Activated T-helper 1 cell treated with anti-CD3 and anti-CD28 coated beads, Interleukin-12 subunit alpha, Interleukin-12 subunit beta, Interleukin-2, Interleukin-4 antibody, amounts not matched to agents 30 ng/mL and 10 ng/mL and 1 ng/mL, durations not matched to agents 14 hours and 24 hours and 36 hours (primary cell): ENCODE measurements at regions not wholly inside any gene's neighbourhood (a gene's known extent, or its start where the extent isn't known, plus 50 kb on each side); places are given as distances from the start of the nearest gene placed in this dataset.

Experiments used
- DNase-seq: peaks from one replicate; pipeline ENCODE4 v3.0.0; 2021; ENCODE audit warnings: low spot score
- H3K27ac Mint-ChIP-seq: one replicate; pipeline ENCODE4 v1.8.0; 2021; ENCODE audit warnings: mild to moderate bottlenecking, mixed read lengths
- H3K27me3 Mint-ChIP-seq: one replicate; pipeline ENCODE4 v1.8.0; 2022; ENCODE audit warnings: mild to moderate bottlenecking, moderate library complexity, mixed read lengths; ENCODE audit not compliant: insufficient read depth
- H3K36me3 Mint-ChIP-seq: one replicate; pipeline ENCODE4 v1.8.0; 2021; ENCODE audit warnings: low read depth, mixed read lengths
- H3K4me1 Mint-ChIP-seq: one replicate; pipeline ENCODE4 v1.8.0; 2021; ENCODE audit warnings: low read depth, mixed read lengths
- H3K4me3 Mint-ChIP-seq: one replicate; pipeline ENCODE4 v1.8.0; 2021; ENCODE audit warnings: mild to moderate bottlenecking, moderate library complexity, mixed read lengths
- H3K9me3 Mint-ChIP-seq: one replicate; pipeline ENCODE4 v1.8.0; 2021; ENCODE audit warnings: mixed read lengths
- intact Hi-C: fragments of 100-400 bp; cut with micrococcal nuclease; formaldehyde crosslinking; loops from one replicate; pipeline ENCODE4 v1.15.1; 2024

DNA sequence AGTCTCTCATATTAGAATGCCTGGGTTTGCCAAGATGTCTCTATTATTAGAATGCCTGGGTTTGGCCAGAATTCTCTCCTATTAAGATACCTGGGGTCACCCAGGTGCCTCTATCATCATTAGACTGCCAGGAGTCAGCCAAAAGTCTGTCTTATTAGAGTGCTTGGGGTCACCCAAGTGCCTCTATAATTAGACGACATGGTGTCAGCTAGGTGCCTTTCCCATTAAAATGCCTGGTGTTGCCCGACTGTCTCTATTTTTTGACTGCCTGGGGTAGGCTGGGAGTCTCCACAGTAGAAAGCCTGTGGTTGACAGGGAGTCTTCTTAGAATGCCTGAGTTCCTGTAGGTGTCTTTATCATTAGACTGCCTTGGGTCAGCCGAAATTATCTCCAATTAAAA is 1536.6 kb downstream of the UQCRFS1 start:
- Mint-ChIP-seq H3K4me3 (no peak overlapping the region), H3K9me3 (peaks cover 90% of the 10 kb centered on the region)

DNA sequence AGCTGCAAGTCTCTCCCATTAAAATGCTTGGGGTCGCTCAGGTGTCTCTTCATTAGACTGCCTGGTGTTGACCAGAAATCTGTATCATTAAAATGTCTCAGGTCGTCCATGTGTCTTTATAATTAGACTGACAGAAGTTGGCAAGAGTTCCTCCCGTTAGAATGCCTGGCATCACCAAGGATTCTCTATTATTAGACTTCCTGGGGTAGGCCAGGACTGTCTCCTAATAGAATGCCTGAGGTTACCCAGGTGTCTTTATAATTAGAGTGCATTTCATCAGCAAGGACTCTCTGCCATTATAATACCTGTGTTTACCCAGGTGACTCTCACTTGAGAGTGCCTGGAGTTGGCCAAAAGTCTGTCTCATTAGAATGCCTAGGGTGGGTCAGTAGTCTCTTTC is 1537.2 kb downstream of the UQCRFS1 start:
- H3K27ac Mint-ChIP-seq: no peak overlapping the region
- H3K9me3 Mint-ChIP-seq: peaks cover 95% of the 10 kb centered on the region
- intact Hi-C loops: no loop called here
- H3K4me3 Mint-ChIP-seq: no peak overlapping the region
- no peak for DNase-seq
- no peaks in the 10 kb centered on the region for H3K36me3 Mint-ChIP-seq
- H3K4me1 Mint-ChIP-seq: no peaks in the 10 kb centered on the region
- H3K27me3 Mint-ChIP-seq: no peaks in the 10 kb centered on the region

More for the DNA sequence above, 1536.6 kb downstream of the UQCRFS1 start:
- H3K4me1 Mint-ChIP-seq: no peaks in the 10 kb centered on the region
- intact Hi-C loops: no loop called here
- no peak for DNase-seq
- H3K27me3 Mint-ChIP-seq: no peaks in the 10 kb centered on the region
- H3K27ac Mint-ChIP-seq: no peak overlapping the region
- H3K36me3 Mint-ChIP-seq: no peaks in the 10 kb centered on the region

DNA sequence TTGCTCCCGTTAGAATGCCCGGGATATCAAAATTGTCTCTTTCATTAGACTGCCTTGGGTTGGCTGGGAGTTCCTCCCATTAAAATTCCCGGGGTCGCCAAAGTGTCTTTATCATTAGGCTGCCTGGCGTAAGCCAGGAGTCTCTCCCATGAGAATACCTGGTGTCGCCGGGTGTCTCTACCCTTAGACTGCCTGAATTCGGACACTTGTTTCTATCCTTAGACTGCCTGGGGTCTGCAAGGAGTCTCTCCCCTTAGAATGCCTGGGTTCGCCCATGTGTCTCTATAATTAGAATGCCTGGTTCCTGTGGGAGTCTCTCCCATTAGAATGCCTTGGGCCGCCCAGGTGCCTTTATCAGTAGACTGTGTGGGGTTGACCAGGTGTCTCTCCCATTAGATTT is 1538.2 kb downstream of the UQCRFS1 start:
- Mint-ChIP-seq H3K4me1 (no peaks in the 10 kb centered on the region), H3K36me3 (no peaks in the 10 kb centered on the region), H3K27ac (no peak overlapping the region), H3K9me3 (peaks cover 93% of the 10 kb centered on the region), H3K27me3 (no peaks in the 10 kb centered on the region), H3K4me3 (no peak overlapping the region)
- intact Hi-C loops: no loop called here
- DNase-seq: no peak

DNA sequence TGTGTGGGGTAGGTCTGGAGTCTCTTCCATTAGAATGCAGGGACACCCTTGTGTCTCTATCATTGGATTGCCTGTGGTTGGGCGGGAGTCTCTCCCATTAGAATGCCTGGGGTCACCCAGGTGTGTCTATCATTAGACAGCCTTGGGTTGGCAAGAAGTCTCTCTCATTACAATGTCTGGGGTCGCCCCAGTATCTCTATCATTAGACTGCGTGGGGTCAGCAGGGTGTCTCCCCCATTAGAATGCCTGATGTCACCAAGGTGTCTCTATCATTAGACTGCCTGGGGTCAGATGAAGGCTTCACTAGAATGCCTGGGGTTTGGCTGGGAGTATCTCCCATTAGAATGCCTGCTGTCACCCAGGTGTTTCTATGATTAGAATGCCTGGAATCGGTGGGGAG is 1539.0 kb downstream of the UQCRFS1 start:
- Mint-ChIP-seq H3K4me3 (no peak overlapping the region), H3K4me1 (no peaks in the 10 kb centered on the region), H3K27me3 (no peaks in the 10 kb centered on the region), H3K36me3 (no peaks in the 10 kb centered on the region), H3K27ac (no peak overlapping the region), H3K9me3 (peaks cover 88% of the 10 kb centered on the region)
- intact Hi-C loops: no loop called here
- no peak for DNase-seq

DNA sequence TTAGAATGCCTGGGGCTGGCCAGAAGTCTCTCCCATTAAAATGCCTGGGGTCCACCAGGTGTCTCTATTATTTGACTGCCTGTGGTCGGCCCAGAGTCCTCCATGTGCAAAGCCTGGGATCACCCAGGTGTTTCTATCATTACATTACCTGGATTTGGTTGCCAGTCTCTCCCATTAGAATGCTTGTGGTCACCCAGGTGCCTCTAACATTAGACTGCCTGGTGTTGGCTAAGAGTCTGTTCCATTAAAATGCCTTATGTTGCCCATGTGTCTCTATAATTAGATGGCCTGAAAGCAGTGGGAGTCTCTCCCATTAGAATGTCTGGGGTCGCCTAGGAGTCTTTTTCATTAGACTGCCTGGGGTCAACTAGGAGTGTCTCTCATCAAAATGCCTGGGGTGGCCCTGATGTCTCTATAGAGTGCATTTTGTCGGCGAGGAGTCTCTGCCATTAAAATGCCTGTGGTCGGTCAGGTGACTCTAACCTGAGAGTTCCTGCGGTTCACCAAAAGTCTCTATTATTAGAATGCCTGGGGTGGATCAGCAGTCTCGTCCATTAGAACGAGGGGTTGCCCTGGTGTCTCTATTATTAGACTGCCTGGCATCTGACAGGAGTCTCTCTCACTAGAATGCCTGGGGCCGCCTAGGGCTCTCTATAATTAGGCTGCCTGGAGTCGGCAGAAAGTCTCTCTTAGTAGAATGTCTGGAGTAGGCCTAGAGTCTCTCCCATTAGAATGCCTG is 1540.5 kb downstream of the UQCRFS1 start:
- intact Hi-C loops: no loop called here
- no peaks in the 10 kb centered on the region for H3K27me3 Mint-ChIP-seq
- no peak for DNase-seq
- H3K9me3 Mint-ChIP-seq: peaks cover 73% of the 10 kb centered on the region
- H3K4me3 Mint-ChIP-seq: no peak overlapping the region
- H3K27ac Mint-ChIP-seq: no peak overlapping the region
- H3K36me3 Mint-ChIP-seq: no peaks in the 10 kb centered on the region
- no peaks in the 10 kb centered on the region for H3K4me1 Mint-ChIP-seq

DNA sequence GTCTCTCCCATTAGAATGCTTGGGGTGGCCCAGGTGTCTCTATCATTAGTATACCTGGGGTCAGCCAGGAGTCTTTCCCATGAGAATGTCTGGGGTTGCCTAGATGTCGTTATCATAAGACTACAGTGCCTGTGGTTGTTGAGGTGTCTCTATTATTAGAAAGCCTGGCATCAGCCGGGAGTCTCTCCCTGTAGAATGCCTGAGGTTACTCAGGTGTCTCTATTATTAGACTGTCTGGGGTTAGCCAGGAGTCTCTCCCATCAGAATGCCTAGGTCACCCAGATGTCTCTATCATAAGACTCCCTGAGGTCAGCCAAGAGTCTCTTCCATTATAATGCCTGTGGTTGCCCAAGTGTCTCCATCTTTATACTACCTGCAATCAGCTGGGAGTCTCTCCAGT is 1541.1 kb downstream of the UQCRFS1 start:
- no peaks in the 10 kb centered on the region for H3K4me1 Mint-ChIP-seq
- H3K36me3 Mint-ChIP-seq: no peaks in the 10 kb centered on the region
- intact Hi-C loops: no loop called here
- no peak for DNase-seq
- no peak overlapping the region for H3K4me3 Mint-ChIP-seq
- H3K27ac Mint-ChIP-seq: no peak overlapping the region
- no peaks in the 10 kb centered on the region for H3K27me3 Mint-ChIP-seq
- H3K9me3 Mint-ChIP-seq: peaks cover 68% of the 10 kb centered on the region

DNA sequence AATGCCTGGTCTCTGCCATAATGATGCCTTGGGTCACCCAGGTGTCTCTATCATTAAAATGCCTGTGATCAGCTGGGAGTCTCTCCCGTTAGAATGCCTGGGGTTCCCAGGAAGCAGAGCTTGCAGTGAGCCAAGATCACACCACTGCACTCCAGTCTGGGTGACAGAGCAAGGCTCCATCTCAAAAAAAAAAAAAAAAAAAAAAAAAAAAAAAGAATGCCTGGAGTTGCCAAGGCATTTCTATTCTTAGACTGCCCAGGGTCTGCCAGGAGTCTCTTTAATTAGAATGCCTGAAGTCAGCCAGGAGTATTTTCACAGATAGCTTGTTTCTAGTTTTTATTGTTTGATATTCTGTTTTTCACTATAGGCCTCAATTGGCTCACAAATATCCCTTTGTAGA is 1552.5 kb downstream of the UQCRFS1 start:
- Mint-ChIP-seq H3K27me3 (no peaks in the 10 kb centered on the region), H3K9me3 (peaks cover 50% of the 10 kb centered on the region), H3K4me3 (no peak overlapping the region), H3K36me3 (no peaks in the 10 kb centered on the region), H3K27ac (no peak overlapping the region), H3K4me1 (no peaks in the 10 kb centered on the region)
- intact Hi-C loops: no loop called here
- DNase-seq: no peak

DNA sequence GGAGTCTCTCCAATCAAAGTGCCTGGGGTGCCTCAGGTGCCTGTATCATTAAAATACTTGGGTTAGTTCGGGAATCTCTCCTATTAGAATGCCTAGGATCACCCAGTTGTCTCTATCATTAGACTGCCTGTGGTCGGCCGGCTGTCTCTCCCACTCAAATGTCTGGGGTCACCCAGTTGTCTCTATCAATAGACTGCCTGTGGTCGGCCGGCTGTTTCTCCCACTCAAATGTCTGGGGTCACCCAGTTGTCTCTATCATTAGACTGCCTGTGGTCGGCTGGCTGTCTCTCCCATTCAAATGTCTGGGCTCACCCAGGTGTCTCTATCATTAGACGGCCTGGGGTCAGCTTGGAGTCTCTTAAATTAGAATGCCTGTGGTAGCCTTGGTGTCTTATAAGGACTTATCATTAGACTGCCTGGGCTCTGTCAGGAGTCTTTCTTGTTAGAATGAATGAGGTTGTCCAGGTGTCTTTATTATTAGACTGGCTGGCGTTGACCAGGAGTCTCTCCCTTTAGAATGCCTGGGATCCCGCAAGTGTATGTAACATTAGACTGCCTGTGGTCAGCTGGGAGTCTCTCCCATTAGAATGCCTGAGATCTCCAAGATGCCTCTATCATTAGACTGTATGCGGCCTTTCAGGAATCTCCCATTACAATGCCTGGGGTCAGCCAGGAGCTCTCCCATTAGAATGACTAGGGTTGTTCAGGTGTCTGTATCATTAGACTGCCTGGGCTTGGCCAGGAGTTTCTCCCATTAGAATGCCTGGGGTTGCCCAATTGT is 1555.5 kb downstream of the UQCRFS1 start:
- Mint-ChIP-seq H3K27me3 (no peaks in the 10 kb centered on the region), H3K9me3 (peaks cover 67% of the 10 kb centered on the region), H3K27ac (no peak overlapping the region)

DNA sequence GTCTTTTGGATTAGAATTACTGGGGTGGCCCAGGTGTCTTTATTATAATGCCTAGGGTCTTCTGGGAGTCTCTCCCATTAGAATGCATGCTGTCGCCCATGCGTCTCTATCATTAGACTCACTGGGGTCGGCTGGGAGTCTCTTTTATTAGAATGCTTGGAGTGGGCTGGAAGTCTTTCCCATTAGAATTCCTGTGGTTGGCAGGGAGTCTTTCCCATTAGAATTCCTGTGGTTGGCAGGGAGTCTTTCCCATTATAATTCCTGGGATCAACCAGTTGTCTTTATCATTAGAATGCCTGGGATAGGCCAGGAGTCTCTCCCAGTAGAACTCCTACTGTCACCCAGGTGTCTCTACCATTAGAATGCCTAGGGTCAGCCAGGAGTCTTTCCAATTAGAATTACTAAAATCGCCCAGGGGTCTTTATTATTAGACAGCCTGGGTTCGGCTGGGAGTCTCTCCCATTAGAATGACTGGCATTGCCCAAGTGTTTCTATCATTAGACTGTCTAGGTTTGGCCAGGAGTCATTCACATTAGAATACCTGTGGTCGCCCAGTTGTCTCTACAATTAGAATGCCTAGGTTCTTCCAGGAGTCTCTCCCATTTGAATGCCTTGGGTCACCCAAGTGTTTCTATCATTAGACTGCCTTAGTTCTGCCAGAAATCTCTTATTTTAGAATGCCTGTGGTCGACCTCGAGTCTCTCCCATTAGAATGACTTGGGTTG is 1558.5 kb downstream of the UQCRFS1 start:
- DNase-seq: no peak
- H3K9me3 Mint-ChIP-seq: peaks cover 83% of the 10 kb centered on the region
- H3K27ac Mint-ChIP-seq: no peak overlapping the region

More for the DNA sequence above, 1555.5 kb downstream of the UQCRFS1 start:
- DNase-seq: no peak
- no peaks in the 10 kb centered on the region for H3K4me1 Mint-ChIP-seq
- H3K4me3 Mint-ChIP-seq: no peak overlapping the region
- no peaks in the 10 kb centered on the region for H3K36me3 Mint-ChIP-seq
- intact Hi-C loops: no loop called here

DNA sequence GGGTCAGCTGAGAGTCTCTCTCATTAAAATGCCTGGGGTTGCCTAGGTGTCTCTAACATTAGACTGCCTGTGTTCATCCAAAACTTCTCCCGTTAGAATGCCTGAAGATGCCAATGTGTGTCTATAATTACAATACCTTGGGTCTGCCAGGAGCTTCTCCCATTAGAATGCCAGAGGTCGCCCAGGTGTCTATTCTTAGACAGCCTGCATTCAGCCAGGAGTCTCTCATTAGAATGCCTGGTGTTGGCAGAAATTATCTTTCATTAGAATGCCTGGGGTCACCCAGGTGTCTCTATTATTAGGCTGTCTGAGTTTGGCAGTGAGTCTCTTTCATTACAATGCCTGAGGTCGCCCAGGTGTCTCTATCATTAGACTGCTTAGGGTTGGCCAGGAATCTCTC is 1560.2 kb downstream of the UQCRFS1 start:
- Mint-ChIP-seq H3K36me3 (no peaks in the 10 kb centered on the region), H3K9me3 (peaks cover 83% of the 10 kb centered on the region), H3K27me3 (no peaks in the 10 kb centered on the region)

More for the DNA sequence above, 1558.5 kb downstream of the UQCRFS1 start:
- H3K36me3 Mint-ChIP-seq: no peaks in the 10 kb centered on the region
- intact Hi-C loops: no loop called here
- H3K4me1 Mint-ChIP-seq: no peaks in the 10 kb centered on the region
- no peak overlapping the region for H3K4me3 Mint-ChIP-seq
- no peaks in the 10 kb centered on the region for H3K27me3 Mint-ChIP-seq

DNA sequence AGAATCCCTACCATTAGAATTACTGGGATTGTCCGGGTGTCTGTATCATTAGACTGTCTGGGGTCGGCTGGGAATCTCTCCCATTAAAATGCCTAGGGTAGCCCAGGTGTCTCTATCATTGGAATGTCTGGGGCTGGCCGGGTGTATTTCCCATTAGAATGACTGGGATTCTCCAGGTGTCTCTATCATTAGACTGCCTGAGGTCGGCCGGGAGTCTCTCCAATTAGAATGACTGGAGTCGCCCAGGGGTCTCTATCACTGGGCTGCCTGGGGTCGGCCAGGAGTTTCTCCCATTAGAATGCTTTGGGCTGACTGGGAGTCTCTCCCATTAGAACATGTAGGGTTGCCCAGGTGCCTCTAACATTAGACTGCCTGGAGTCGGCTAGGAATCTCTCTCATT is 1560.7 kb downstream of the UQCRFS1 start:
- Mint-ChIP-seq H3K9me3 (peaks cover 83% of the 10 kb centered on the region), H3K36me3 (no peaks in the 10 kb centered on the region), H3K27ac (no peak overlapping the region), H3K4me1 (no peaks in the 10 kb centered on the region), H3K4me3 (no peak overlapping the region), H3K27me3 (no peaks in the 10 kb centered on the region)
- intact Hi-C loops: no loop called here
- no peak for DNase-seq

More for the DNA sequence above, 1560.2 kb downstream of the UQCRFS1 start:
- Mint-ChIP-seq H3K27ac (no peak overlapping the region), H3K4me1 (no peaks in the 10 kb centered on the region), H3K4me3 (no peak overlapping the region)
- intact Hi-C loops: no loop called here
- no peak for DNase-seq

DNA sequence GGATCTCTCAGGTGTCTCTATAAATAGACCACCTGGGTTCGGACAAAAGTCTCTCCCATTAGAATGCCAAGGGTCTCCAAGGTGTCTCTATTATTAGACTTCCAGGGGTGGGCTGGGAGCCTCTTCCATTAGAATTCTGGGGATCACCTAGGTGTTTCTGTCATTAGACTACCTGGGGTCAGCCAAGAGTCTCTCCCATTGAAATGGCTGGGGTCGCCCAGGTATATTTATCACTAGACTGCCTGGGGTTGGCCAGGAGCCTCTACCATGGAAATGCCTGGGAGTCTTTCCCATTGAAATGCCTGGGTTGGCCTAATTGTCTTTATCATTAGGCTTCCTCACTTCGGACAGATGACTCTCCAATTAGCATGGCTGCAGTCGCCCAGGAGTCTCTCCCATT is 1565.5 kb downstream of the UQCRFS1 start:
- H3K4me3 Mint-ChIP-seq: no peak overlapping the region
- no peaks in the 10 kb centered on the region for H3K27me3 Mint-ChIP-seq
- no peaks in the 10 kb centered on the region for H3K36me3 Mint-ChIP-seq
- H3K4me1 Mint-ChIP-seq: no peaks in the 10 kb centered on the region
- no peak overlapping the region for H3K27ac Mint-ChIP-seq
- intact Hi-C loops: no loop called here
- peaks cover 55% of the 10 kb centered on the region for H3K9me3 Mint-ChIP-seq
- no peak for DNase-seq

DNA sequence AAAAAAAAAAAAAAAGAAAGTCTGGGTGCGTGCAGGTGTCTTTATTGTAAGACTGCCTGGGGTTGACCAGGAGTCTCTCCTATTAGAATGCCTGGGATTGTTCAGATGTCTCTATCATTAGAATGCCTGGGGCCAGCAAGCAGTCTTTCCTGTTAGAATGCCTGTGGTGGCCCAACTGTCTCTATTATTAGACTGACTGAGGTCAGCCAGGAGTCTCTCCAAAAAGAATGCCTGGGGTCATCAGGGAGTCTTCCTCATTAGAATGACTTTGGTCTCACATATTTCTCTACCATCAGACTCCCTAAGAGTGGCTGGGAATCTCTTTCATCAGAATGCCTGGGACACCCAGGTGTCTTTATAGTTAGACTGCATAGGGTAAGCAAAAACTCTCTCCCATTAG is 1577.5 kb downstream of the UQCRFS1 start:
- intact Hi-C loops: no loop called here
- Mint-ChIP-seq H3K4me1 (no peaks in the 10 kb centered on the region), H3K9me3 (peaks cover 52% of the 10 kb centered on the region)

More for the DNA sequence above, 1577.5 kb downstream of the UQCRFS1 start:
- Mint-ChIP-seq H3K36me3 (no peaks in the 10 kb centered on the region), H3K4me3 (no peak overlapping the region), H3K27me3 (no peaks in the 10 kb centered on the region), H3K27ac (no peak overlapping the region)
- DNase-seq: no peak
